ENCODE measurements at regions not wholly inside any gene's neighbourhood (a gene's known extent, or its start where the extent isn't known, plus 50 kb on each side); places are given as distances from the start of the nearest gene placed in this dataset.

- TF ChIP-seq TAF1 (IDR thresholded peaks at IDR 0.05; ENCODE audit: borderline replicate concordance, insufficient read depth, low read length) (no peak), SIN3A (IDR thresholded peaks at IDR 0.05; ENCODE audit: borderline replicate concordance, insufficient read depth, low read length) (no peak), FOXP2 (optimal IDR thresholded peaks at IDR 0.05; ENCODE audit: borderline replicate concordance, extremely low read depth, extremely low read length, insufficient read depth) (no peak), POLR2AphosphoS5 (IDR thresholded peaks at IDR 0.05; ENCODE audit: low read depth, low read length) (no peak)
- TF ChIP-seq, protein P1, sequence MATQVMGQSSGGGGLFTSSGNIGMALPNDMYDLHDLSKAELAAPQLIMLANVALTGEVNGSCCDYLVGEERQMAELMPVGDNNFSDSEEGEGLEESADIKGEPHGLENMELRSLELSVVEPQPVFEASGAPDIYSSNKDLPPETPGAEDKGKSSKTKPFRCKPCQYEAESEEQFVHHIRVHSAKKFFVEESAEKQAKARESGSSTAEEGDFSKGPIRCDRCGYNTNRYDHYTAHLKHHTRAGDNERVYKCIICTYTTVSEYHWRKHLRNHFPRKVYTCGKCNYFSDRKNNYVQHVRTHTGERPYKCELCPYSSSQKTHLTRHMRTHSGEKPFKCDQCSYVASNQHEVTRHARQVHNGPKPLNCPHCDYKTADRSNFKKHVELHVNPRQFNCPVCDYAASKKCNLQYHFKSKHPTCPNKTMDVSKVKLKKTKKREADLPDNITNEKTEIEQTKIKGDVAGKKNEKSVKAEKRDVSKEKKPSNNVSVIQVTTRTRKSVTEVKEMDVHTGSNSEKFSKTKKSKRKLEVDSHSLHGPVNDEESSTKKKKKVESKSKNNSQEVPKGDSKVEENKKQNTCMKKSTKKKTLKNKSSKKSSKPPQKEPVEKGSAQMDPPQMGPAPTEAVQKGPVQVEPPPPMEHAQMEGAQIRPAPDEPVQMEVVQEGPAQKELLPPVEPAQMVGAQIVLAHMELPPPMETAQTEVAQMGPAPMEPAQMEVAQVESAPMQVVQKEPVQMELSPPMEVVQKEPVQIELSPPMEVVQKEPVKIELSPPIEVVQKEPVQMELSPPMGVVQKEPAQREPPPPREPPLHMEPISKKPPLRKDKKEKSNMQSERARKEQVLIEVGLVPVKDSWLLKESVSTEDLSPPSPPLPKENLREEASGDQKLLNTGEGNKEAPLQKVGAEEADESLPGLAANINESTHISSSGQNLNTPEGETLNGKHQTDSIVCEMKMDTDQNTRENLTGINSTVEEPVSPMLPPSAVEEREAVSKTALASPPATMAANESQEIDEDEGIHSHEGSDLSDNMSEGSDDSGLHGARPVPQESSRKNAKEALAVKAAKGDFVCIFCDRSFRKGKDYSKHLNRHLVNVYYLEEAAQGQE (IDR thresholded peaks at IDR 0.05; ENCODE audit: insufficient read depth in 1 of 2, low read depth in 2 of 2, low read length in 2 of 2): no peak
Observed at GRCh38 chr10:71123023-71123422, 89.3 kb upstream of the UNC5B start.

- TF ChIP-seq POLR2AphosphoS5 (IDR thresholded peaks at IDR 0.05; ENCODE audit: low read depth, low read length) (no peak), FOXP2 (optimal IDR thresholded peaks at IDR 0.05; ENCODE audit: borderline replicate concordance, extremely low read depth, extremely low read length, insufficient read depth) (no peak)
Observed at GRCh38 chr10:71124921-71125748, 87.2 kb upstream of the UNC5B start.

DNA sequence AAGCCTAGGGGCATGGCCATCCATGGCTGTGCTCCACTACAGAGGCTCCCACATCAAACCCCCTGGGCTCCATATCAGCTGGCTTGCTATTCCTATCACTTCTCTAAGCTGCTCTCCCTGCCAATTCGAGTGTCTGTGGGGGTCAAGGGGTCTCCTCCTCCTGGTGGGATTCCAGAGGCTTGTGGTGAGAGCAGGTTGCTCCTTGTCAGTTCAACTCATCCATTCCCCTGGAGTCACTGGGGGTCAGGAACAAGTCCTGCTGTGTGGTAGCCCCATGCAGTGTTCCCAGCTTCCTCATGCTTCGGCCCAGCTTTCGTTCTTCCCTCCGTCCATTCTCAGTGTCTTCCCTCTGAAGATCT is 86.6 kb upstream of the UNC5B start:
- TF ChIP-seq TAF1 (IDR thresholded peaks at IDR 0.05; ENCODE audit: borderline replicate concordance, insufficient read depth, low read length) (no peak), POLR2AphosphoS5 (IDR thresholded peaks at IDR 0.05; ENCODE audit: low read depth, low read length) (no peak), SIN3A (IDR thresholded peaks at IDR 0.05; ENCODE audit: borderline replicate concordance, insufficient read depth, low read length) (no peak), FOXP2 (optimal IDR thresholded peaks at IDR 0.05; ENCODE audit: borderline replicate concordance, extremely low read depth, extremely low read length, insufficient read depth) (no peak)
- TF ChIP-seq, protein P1 (IDR thresholded peaks at IDR 0.05; ENCODE audit: insufficient read depth in 1 of 2, low read depth in 2 of 2, low read length in 2 of 2): no peak

GRCh38 chr10:71126432-71126831 is 85.9 kb upstream of the UNC5B start:
- TF ChIP-seq POLR2AphosphoS5 (IDR thresholded peaks at IDR 0.05; ENCODE audit: low read depth, low read length): no peak
- no peak for TF ChIP-seq SIN3A (IDR thresholded peaks at IDR 0.05; ENCODE audit: borderline replicate concordance, insufficient read depth, low read length)
- TF ChIP-seq TAF1 (IDR thresholded peaks at IDR 0.05; ENCODE audit: borderline replicate concordance, insufficient read depth, low read length): no peak
- no peak for TF ChIP-seq FOXP2 (optimal IDR thresholded peaks at IDR 0.05; ENCODE audit: borderline replicate concordance, extremely low read depth, extremely low read length, insufficient read depth)
- TF ChIP-seq, protein P1 (IDR thresholded peaks at IDR 0.05; ENCODE audit: insufficient read depth in 1 of 2, low read depth in 2 of 2, low read length in 2 of 2): no peak

DNA sequence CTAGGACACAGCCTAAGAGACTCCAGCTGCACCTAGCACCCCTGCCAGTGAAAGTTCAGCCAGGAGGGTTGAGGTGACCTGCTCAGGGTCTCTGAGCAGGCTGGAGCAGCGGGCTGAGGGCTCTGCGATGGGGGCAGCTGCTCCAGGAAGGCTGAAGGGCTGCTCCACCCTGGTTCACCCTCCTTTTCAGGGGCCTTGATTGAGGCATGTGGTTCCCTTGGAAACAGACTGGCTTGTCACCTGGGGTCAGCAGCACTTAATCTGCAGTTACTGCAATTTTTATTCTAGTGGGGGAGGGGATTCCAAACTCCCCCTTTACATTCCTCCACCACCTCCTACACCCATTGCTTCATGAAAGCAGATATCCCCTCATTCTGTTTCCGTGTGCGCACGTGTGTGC is 85.3 kb upstream of the UNC5B start:
- TF ChIP-seq POLR2AphosphoS5 (IDR thresholded peaks at IDR 0.05; ENCODE audit: low read depth, low read length) (no peak), TAF1 (IDR thresholded peaks at IDR 0.05; ENCODE audit: borderline replicate concordance, insufficient read depth, low read length) (no peak), SIN3A (IDR thresholded peaks at IDR 0.05; ENCODE audit: borderline replicate concordance, insufficient read depth, low read length) (no peak), FOXP2 (optimal IDR thresholded peaks at IDR 0.05; ENCODE audit: borderline replicate concordance, extremely low read depth, extremely low read length, insufficient read depth) (no peak)
- TF ChIP-seq, protein P1 (IDR thresholded peaks at IDR 0.05; ENCODE audit: insufficient read depth in 1 of 2, low read depth in 2 of 2, low read length in 2 of 2): no peak

All from PFSK-1 (cell line).